GM21447 (cell line): ENCODE measurements at regions not wholly inside any gene's neighbourhood (a gene's known extent, or its start where the extent isn't known, plus 50 kb on each side); places are given as distances from the start of the nearest gene placed in this dataset.

Source experiments
- ATAC-seq: cut with Tn5 transposase; IDR thresholded peaks from one replicate; pipeline ENCODE4 v1.9.1; 2021; ENCODE audit not compliant: unreplicated experiment

DNA sequence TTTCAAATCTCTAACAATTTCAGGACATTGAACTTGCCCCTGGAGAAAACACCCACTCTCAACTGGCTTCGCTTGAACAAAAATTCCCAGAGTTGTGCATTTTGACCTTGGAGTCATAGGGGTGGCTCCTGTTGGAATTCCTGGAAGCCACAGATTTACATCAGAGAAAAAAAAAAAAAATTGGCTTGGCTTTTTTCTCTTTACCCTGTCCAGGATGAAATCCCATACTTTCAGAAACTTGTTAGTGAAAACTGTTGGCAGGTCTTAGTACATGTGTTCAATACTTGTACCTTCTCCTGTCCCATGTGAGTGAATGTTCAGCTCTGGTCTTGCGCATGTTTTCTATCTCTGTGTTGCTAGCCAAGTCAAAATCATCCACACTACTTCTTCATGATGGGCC lies 228.8 kb downstream of the TGFB2 start:
- ATAC-seq, result no peak

DNA sequence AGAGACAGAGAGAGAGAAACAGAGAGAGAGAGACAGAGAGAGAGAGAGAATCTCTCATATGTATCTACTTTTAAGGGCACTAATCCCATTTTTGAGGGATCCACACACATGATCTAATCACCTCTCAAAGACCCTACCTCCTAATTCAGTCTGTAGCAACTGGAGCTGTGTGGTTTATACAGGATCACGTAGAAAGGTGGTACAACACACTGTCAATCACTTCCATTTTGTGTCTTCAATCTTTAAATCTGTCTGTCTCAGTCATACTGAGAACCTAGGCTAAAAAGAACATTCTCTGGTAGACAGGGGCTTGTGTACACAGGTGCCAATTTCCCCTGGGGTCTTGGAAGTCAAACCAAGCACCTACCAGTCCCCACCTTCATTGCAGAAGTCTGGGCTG lies 229.9 kb downstream of the TGFB2 start:
- ATAC-seq, result no peak

DNA sequence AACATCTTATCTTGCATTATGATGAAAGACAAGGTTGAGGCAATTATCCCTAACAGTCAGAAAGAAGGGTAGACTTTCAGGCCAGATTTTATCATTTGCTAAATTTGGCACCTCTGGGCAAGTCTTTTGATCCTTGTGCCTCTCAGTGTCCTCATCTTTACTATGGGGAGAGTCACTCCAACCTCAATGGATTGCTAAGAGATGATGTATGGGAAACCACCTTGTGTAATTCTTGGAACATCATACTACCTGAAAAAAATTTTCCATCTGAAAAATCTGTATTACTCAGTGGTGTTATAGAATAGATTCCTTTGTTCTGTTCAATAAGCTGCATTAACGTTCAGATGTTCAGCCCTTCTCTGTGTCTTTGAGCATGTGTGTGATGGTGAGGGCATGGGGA lies 230.7 kb downstream of the TGFB2 start:
- ATAC-seq, result no peak

DNA sequence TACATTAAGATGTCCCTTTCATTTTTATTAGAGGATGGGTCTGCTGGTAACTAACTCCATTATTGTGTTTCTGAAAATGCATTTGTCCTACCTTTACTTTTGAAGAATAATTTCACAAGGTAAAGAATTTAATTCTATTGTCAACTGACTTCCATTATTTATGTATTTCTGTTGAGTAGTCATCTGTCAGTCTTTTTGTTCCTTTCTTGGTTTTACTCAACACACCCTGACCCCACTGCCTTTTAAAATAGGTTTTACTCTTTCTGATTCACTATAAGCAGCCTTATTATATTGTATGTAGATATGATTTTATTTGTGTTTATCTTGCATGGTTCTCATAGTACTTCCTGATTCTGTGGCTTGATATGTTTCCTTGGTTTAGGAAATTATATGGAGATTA lies 237.5 kb downstream of the TGFB2 start:
- no peak for ATAC-seq

DNA sequence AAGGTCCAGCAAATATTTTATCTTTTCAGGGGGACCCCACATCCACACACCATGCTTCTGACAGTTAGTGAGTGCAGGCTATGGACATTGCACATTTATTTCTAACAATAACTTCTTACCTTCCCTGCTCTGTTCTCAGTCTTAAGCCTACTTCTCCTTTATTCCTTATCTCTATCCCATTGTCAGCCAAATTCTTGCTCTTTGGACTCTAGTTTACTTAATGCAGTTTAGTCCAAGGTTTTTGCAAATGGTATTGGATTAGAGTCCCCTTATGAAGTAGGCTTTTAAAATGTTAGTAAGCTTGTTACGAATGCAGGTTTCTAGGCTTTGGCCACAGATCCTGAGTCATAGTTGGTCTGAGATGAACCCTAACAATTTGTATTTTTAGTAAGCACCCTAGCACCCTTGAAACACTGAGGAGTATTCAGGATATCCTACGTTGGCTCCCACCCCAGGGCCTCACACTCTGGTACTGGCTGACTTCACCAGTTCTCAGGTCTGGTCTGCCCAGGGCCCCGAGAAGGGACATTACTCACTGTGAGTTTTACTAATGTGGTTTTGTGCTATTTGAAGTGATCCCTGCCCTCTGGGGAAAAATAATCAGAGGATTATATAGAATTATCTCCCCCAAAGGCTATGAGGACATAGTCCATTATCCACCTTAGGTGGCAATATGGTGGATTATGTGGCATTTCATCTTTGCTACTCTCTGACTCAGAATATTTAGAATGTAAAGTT lies 239.5 kb downstream of the TGFB2 start:
- ATAC-seq, result no peak

DNA sequence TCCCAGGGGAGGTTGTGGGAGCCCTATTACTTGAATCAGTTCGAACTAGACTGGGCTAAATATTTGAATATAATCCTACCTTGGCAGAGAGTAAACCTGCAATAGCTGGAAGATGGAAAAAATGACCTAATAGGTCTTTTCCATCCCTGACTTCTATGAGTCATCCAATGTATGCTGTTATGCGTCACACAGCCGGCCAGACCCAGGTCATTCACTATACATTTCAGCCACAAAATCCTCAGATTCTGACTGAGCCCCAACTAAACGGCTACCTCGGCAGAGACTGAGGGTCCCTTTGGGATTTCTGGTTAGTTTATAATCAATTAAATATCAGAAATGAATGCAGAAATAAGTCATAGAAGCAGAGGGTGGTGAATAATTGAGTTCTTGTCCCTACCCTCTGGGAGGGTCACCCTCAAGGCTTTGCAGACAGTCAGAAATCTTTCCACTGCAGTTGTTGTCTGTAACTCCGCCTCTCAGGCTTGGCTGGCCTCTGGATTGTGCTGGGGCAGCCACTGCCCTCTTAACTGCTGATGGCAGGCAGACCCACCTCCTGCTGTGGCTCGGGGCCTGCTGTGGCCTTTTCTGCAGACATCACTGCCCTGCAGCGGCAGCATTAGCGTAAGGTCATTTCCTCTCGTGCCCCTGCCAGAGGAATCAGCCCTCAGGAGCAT lies 240.5 kb downstream of the TGFB2 start:
- no peak for ATAC-seq

DNA sequence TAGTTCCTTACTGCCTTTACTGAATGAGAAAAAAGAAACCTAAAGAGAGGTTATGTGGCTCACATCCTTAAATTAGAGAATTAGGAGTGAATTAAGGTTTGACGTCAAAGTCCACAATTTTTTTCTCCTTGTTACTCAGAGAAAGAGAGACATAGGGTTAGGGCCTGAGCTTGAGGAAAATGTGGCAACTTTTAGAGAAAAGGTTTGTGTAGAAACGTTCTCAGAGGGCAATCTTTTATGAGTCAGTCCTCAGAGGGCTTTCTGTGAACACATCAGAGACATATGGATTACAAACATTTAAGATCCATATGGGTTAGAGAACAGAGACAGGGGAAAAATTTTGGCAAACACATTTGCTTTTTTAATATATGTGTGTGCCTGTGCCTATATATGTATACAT lies 242.8 kb downstream of the TGFB2 start:
- no peak for ATAC-seq

DNA sequence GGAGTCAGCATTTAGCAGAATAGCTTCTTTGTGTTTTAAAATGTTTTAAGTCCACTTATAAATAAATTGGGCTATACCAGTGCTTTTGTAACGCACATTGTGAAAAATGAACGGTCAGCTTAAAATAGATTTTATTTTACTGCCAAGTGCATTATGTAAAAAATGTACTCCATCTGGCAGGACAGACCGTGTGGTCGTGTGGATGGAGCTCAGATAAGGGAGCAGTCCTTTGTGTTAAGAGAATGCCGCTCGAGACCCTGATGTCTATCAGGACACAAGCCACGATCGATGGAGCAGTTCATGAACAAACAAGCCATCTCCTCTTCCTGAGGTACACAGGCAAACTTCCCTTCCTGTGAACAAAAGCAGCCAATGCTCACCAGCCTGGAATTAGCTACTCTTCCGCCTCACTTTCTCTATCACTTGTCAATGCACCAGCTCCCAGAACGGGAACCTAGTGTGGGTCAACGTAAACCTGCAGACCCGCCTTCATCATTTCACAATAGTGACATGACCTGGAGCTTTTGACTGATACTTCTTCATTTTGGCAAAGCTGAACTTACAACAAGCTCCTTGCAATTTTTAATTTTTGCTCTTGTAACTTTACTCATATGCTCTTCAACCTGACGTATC lies 243.5 kb downstream of the TGFB2 start:
- ATAC-seq, result no peak

DNA sequence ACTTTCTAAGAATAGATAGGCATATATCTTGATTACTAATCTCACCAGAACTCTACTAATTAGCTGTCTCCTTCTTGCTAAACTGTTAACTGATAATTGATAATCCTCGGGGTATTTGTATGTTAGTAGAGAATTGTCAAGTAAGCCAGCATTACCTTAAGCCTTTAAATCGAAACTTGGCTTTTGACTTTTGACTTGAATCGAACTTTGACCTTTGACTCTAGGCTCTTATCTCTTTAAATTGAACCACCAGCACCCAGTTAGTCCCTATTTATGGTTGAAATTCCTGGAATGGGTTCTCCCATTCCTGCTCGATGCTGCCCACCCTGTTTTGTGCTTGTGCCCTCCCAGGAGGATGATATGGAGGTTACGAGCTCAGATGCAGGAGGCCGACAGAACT lies 244.4 kb downstream of the TGFB2 start:
- ATAC-seq, result no peak

DNA sequence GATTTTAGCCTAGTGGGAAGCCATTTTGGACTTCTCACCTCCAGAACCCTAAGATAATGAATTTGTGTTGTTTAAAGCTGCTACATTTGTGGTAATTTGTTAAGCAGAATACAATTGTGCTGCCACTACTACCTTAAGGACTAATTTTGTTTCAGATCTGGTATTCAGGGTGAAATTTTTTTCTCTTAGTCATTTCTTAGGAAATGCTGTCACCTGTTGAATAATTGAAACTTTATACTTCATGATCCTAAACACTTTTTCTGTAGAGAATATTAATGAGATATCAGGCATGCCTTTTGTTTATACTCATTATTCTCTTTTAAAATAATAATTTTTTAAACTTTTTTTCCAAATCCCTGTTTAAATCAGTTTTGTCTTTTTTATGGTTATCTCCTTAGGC lies 246.8 kb downstream of the TGFB2 start:
- no peak for ATAC-seq

DNA sequence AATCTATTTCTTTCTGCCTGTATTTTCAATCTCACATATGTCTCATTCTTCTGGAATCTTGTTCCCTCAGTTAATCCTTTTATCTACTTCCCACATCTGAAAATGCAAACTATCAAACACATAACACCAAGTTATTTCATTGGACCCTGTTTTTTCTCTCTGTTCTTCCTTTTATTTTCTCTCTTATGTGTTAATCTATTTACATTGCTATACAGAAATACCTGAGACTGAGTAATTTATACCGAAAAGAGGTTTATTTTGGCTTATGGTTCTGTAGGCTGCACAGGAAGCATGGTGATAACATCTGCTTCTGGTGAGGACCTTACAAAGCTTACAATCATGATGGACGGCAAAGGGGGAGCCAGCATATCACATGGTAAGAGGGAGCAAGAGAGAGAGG lies 247.6 kb downstream of the TGFB2 start:
- no peak for ATAC-seq

DNA sequence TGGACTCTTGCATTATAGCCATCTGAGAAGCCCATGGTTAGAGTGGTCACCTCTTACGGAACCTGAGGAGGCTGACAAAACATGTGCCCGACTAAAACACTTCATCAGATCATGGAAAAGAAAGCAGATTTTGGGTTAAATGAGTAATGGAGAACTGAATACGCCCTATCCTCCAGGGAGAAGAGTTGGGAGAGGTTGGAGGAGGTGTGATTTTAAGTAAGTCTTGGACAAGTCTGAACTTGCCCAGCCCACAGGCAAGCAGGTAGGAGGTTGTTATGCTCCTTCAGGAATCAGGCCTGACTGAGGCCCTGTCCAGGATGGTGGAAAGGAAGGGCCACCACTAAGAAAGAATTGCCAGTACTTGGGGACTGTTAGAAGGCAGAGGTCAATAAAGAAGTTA lies 255.8 kb downstream of the TGFB2 start:
- no peak for ATAC-seq

DNA sequence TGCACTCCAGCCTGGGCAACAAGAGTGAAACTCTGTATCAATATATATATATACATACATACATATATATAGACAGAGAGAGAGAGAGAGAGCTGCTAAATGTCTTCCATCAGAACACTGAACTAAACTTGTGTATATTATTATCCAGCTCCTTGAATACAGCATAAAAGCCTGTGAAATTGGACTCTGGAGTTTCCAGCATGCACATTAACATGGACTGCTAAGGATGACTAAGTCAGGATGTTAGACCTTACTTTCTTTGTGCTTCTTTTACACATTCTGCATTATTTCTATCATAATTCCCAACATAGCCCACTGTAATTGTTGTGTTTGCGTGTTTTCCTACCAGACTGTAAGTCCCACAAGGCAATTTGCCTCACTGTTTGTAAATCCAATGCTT lies 259.1 kb downstream of the TGFB2 start:
- no peak for ATAC-seq

DNA sequence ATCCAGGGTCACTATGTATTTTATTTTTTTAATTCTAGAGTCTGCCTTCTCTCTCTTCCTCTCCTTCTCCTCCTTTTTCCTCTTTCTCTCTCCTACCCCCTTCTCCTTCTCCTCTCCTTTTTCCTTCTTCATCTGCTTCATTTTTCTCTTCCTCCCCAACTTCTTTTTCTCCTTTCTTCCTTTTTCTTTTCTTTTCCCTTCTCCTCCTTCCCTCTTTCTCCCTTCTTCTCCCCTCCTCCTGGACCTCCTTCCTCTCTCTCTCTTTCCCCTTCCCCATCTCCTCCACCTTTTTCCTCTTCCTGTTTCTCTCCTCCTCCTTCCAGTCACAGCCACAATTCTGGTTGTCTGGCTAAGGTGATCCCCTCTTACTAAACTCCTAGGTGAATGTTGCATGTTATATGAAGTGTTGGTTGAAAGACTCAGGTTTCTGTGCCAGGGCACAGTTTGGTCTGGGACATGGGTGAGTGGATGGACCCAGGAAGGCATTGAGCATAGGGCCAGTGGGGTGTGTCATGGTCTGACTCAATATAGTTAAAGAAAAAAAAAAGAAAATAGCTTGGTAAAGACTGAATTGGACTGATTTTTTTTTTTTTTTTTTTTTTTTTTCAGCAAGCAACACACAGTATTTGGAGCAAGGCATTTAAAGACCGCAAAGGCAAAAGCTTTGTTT lies 266.9 kb downstream of the TGFB2 start:
- ATAC-seq, result no peak

DNA sequence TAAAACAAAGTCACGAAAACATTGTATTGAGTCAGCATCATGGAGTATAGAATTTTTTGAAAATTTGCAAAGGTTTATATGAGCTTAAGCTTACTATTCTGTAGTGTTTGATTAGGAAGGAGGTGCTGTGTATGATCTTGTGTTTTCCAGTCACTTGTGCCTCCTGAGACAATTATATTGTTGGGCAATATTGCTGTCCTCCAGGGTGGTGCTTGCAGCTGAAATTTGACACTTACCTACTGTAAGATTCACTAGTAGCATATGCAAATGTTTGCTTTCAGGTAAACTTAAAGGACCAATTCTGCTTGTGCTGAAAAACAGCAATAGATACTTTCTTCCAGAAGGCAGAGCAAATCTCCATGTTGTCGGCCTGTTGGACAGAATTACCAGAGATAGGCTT lies 268.0 kb downstream of the TGFB2 start:
- ATAC-seq, result no peak

DNA sequence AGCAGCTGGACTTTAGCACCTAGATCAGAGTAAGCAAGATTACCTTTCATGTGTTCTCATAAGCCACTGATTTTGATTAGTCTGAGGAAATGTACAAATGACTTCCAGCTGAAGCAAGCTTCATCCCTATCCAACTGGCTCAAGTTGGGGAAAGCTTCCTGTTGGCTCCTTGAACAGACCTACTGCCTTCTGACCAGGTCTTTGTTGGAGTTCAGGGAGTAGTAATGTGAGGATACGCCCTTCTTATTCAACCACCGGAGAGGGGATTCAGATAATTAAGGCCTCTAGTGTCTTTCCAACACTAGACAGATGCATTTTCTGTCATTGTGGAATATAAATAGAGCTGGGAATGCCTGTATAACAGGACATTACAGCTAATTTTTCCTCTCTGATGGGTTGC lies 268.9 kb downstream of the TGFB2 start:
- ATAC-seq, result no peak

DNA sequence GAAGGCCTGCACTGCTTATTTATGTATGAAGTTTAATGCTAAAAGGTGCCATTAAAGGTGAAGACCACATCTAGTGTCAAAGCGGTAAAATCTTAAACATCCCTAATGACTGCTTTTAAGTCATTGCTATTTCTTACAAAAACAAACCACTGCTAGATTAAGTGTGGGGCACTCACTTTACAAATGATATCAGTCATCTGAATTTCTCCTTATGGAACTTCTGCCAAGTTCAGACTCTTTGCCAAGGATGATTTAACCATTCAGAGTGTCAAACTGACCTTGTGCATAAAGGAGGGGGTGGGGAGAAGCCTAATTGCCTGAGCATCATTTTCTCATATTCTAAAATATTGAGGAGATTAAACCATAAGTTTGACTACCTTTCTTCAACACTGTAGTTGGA lies 271.5 kb downstream of the TGFB2 start:
- ATAC-seq, result no peak

DNA sequence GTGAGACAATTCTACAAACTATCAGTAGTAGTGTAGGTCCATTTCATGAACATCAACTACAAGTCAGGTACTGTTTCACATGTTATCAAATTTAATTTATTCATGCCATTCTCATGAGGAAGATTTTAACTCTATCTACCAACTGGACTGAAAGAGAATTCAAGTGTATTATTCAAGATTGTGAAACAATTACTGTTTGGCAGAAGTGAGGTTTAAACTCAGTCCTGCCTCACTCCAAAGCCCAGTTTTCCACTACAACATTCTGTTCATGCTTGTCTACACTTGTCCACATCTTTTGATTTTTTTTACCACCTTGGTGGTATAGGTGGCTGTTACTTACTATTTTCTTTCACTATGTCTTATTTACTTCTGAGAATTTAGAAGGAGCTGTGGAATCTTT lies 272.9 kb downstream of the TGFB2 start:
- ATAC-seq, result no peak

DNA sequence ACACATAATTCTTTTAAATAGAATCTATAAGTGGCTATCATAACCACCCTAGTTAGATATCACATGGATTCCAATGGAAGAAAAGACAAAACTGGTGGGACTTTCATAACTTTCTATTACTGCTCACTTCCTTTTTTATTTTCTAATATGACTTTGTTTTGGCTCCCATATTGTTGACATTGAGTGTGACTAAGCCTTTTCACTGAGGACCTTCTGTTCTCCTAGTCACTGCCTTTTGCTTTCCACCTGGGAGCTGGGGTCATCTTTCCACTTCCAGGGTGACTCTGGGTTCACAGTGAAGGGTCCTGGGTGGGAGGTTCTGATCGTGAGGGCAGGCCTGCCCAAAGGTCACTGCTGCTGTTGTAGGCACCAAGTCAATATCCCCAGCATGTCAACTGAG lies 275.8 kb downstream of the TGFB2 start:
- no peak for ATAC-seq

DNA sequence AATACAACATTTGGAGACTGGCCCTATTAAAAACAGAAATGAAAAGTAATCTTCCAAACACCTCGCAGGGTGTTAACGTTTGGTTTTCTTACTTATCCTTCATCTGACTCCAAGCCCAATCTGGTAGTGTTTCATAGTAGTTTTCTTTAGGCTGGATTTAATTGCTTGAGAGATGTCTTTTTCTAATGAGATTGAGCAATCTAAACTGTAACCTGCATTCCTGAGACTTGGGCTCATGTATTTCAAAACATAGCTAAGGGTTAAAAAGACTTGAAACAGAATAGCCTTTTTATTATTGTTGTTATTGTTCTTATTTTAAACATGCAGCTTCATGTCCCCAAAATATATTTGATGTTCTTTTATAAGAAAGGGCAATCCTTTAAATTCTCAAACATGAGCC lies 278.9 kb downstream of the TGFB2 start:
- ATAC-seq, result no peak

DNA sequence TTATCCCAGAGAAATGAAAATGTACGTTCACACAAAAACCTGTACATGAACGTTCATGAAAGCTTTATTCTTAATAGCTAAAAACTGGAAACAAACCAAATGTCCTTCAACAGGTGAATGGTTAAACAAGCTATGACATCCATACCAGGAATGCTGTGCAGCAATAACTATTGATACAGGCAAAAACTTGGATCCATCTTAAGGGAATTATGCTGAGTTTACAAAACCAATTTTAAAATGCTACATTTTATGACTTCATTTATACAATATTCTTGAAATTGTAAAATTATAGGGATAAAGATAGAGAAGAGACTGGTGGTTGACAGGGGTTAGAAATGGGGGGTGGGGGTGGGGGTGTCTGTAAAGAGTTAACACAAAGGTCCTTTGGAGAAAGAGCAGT lies 280.3 kb downstream of the TGFB2 start:
- no peak for ATAC-seq
